ENCODE measurements at regions not wholly inside any gene's neighbourhood (a gene's known extent, or its start where the extent isn't known, plus 50 kb on each side); places are given as distances from the start of the nearest gene placed in this dataset.

- TF ChIP-seq CTCF (conservative IDR thresholded peaks at IDR 0.05; ENCODE audit: low read depth, low read length): no peak
- no peak for TF ChIP-seq EZH2 (IDR thresholded peaks at IDR 0.05; ENCODE audit: borderline replicate concordance, low read depth, low read length, poor library complexity, severe bottlenecking)
These were observed 161.8 kb downstream of the IGLL1 start for GRCh38 chr22:23418159-23418788.
